ENCODE measurements at regions not wholly inside any gene's neighbourhood (a gene's known extent, or its start where the extent isn't known, plus 50 kb on each side); places are given as distances from the start of the nearest gene placed in this dataset.

DNA sequence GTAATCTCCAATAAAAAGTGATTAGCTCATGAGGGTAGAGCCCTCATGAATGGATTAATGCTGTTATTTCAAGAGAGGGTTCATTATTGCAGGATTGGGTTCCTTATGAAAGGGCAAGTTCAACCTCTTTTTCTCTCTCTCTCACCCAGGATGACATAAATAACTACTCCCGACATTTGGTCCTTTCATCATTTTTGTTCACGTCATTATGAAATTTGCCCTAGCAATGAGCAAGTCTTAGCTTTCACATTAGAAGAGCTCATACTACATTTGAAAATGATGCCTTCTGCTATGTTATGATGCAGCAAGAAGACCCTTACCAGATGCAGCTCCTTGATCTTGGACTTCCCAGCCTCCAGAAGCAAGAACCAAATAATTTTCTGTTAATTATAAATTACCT, 152.5 kb downstream of the ICOS start:
- Mint-ChIP-seq H3K27ac (no peak overlapping the region), H3K36me3 (ENCODE audit: low read depth) (no peaks in the 10 kb centered on the region; the same call in 2 of the 3 replicates), H3K4me1 (no peaks in the 10 kb centered on the region), H3K4me3 (no peak overlapping the region), H3K9me3 (no peaks in the 10 kb centered on the region; the same call in 1 of the 3 replicates), H3K27me3 (ENCODE audit: insufficient read depth, low read depth, poor library complexity) (no peaks in the 10 kb centered on the region)
- TF ChIP-seq ZNF114 (CRISPR knock-in tag; IDR thresholded peaks at IDR 0.05) (no peak), EZH2phosphoT487 (IDR thresholded peaks at IDR 0.05; ENCODE audit: unreplicated experiment) (no peak), NANOG (IDR thresholded peaks at IDR 0.05; ENCODE audit: borderline replicate concordance) (no peak), EZH2 (IDR thresholded peaks at IDR 0.05; ENCODE audit: low read depth, unreplicated experiment) (no peak), JUNB (IDR thresholded peaks at IDR 0.05; ENCODE audit: unreplicated experiment) (no peak), CREB1 (CRISPR knock-in tag; IDR thresholded peaks at IDR 0.05; ENCODE audit: low read depth) (no peak), POLR2AphosphoS5 (IDR thresholded peaks at IDR 0.05; ENCODE audit: low read depth) (no peak)
- TF ChIP-seq, protein P1, sequence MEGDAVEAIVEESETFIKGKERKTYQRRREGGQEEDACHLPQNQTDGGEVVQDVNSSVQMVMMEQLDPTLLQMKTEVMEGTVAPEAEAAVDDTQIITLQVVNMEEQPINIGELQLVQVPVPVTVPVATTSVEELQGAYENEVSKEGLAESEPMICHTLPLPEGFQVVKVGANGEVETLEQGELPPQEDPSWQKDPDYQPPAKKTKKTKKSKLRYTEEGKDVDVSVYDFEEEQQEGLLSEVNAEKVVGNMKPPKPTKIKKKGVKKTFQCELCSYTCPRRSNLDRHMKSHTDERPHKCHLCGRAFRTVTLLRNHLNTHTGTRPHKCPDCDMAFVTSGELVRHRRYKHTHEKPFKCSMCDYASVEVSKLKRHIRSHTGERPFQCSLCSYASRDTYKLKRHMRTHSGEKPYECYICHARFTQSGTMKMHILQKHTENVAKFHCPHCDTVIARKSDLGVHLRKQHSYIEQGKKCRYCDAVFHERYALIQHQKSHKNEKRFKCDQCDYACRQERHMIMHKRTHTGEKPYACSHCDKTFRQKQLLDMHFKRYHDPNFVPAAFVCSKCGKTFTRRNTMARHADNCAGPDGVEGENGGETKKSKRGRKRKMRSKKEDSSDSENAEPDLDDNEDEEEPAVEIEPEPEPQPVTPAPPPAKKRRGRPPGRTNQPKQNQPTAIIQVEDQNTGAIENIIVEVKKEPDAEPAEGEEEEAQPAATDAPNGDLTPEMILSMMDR (conservative IDR thresholded peaks at IDR 0.05; ENCODE audit: low read depth in 2 of 2): no peak
- TF ChIP-seq, protein P2, sequence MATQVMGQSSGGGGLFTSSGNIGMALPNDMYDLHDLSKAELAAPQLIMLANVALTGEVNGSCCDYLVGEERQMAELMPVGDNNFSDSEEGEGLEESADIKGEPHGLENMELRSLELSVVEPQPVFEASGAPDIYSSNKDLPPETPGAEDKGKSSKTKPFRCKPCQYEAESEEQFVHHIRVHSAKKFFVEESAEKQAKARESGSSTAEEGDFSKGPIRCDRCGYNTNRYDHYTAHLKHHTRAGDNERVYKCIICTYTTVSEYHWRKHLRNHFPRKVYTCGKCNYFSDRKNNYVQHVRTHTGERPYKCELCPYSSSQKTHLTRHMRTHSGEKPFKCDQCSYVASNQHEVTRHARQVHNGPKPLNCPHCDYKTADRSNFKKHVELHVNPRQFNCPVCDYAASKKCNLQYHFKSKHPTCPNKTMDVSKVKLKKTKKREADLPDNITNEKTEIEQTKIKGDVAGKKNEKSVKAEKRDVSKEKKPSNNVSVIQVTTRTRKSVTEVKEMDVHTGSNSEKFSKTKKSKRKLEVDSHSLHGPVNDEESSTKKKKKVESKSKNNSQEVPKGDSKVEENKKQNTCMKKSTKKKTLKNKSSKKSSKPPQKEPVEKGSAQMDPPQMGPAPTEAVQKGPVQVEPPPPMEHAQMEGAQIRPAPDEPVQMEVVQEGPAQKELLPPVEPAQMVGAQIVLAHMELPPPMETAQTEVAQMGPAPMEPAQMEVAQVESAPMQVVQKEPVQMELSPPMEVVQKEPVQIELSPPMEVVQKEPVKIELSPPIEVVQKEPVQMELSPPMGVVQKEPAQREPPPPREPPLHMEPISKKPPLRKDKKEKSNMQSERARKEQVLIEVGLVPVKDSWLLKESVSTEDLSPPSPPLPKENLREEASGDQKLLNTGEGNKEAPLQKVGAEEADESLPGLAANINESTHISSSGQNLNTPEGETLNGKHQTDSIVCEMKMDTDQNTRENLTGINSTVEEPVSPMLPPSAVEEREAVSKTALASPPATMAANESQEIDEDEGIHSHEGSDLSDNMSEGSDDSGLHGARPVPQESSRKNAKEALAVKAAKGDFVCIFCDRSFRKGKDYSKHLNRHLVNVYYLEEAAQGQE (IDR thresholded peaks at IDR 0.05; ENCODE audit: unreplicated experiment): no peak
- Histone ChIP-seq H3K27me3 (ENCODE audit: insufficient read depth) (no peaks in the 10 kb centered on the region), H3K36me3 (ENCODE audit: insufficient read depth) (no peaks in the 10 kb centered on the region), H3F3A (replicated peaks; ENCODE audit: low read depth) (no peaks in the 10 kb centered on the region), H3K4me2 (no peak overlapping the region), H4K20me1 (replicated peaks; ENCODE audit: insufficient read depth) (no peaks in the 10 kb centered on the region), H2AFZ (no peak overlapping the region), H3K27ac (ENCODE audit: low read depth) (no peak overlapping the region), H3K4me1 (ENCODE audit: insufficient read depth) (no peaks in the 10 kb centered on the region), H3K9me2 (ENCODE audit: insufficient read depth) (no peaks in the 10 kb centered on the region), H3K4me3 (no peak overlapping the region), H3K79me2 (replicated peaks; ENCODE audit: insufficient read depth) (no peaks in the 10 kb centered on the region)
- no peak for DNase-seq (ENCODE audit: low spot score)
- no peak for ATAC-seq

DNA sequence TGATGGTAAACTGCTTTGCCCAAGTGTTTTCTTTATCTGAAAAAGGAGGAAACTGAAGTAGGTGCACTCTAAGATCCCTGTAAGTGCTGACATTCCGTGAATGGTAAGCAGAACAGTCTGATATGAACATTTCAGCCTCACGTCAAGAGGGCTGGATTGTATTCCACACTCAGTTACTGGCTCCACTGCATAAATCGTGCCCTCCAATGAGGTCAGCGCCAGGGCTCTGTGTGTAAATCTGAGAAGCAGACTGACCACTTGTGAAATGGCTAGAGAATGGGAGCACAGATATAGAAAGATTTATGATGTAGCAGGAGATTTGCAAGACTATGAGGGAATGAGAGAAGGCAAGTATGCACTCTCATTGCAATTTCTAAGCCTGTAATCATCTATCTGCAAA, 153.0 kb downstream of the ICOS start:
- DNase-seq (ENCODE audit: low spot score): no peak
- Histone ChIP-seq H3K27ac (ENCODE audit: low read depth) (no peak overlapping the region), H3K79me2 (replicated peaks; ENCODE audit: insufficient read depth) (no peaks in the 10 kb centered on the region), H2AFZ (no peak overlapping the region), H3K36me3 (ENCODE audit: insufficient read depth) (no peaks in the 10 kb centered on the region), H4K20me1 (replicated peaks; ENCODE audit: insufficient read depth) (no peaks in the 10 kb centered on the region), H3K4me1 (ENCODE audit: insufficient read depth) (no peaks in the 10 kb centered on the region), H3K9me2 (ENCODE audit: insufficient read depth) (no peaks in the 10 kb centered on the region), H3K27me3 (ENCODE audit: insufficient read depth) (no peaks in the 10 kb centered on the region), H3K4me2 (no peak overlapping the region), H3F3A (replicated peaks; ENCODE audit: low read depth) (no peaks in the 10 kb centered on the region), H3K4me3 (no peak overlapping the region)
- no peaks in the 10 kb centered on the region for H3K4me1 Mint-ChIP-seq
- H3K36me3 Mint-ChIP-seq (ENCODE audit: low read depth): no peaks in the 10 kb centered on the region; the same call in 2 of the 3 replicates
- H3K4me3 Mint-ChIP-seq: no peak overlapping the region
- ATAC-seq: no peak
- no peak overlapping the region for H3K27ac Mint-ChIP-seq
- H3K9me3 Mint-ChIP-seq: no peaks in the 10 kb centered on the region; the same call in 1 of the 3 replicates
- no peaks in the 10 kb centered on the region for H3K27me3 Mint-ChIP-seq (ENCODE audit: insufficient read depth, low read depth, poor library complexity)
- TF ChIP-seq, protein P3, sequence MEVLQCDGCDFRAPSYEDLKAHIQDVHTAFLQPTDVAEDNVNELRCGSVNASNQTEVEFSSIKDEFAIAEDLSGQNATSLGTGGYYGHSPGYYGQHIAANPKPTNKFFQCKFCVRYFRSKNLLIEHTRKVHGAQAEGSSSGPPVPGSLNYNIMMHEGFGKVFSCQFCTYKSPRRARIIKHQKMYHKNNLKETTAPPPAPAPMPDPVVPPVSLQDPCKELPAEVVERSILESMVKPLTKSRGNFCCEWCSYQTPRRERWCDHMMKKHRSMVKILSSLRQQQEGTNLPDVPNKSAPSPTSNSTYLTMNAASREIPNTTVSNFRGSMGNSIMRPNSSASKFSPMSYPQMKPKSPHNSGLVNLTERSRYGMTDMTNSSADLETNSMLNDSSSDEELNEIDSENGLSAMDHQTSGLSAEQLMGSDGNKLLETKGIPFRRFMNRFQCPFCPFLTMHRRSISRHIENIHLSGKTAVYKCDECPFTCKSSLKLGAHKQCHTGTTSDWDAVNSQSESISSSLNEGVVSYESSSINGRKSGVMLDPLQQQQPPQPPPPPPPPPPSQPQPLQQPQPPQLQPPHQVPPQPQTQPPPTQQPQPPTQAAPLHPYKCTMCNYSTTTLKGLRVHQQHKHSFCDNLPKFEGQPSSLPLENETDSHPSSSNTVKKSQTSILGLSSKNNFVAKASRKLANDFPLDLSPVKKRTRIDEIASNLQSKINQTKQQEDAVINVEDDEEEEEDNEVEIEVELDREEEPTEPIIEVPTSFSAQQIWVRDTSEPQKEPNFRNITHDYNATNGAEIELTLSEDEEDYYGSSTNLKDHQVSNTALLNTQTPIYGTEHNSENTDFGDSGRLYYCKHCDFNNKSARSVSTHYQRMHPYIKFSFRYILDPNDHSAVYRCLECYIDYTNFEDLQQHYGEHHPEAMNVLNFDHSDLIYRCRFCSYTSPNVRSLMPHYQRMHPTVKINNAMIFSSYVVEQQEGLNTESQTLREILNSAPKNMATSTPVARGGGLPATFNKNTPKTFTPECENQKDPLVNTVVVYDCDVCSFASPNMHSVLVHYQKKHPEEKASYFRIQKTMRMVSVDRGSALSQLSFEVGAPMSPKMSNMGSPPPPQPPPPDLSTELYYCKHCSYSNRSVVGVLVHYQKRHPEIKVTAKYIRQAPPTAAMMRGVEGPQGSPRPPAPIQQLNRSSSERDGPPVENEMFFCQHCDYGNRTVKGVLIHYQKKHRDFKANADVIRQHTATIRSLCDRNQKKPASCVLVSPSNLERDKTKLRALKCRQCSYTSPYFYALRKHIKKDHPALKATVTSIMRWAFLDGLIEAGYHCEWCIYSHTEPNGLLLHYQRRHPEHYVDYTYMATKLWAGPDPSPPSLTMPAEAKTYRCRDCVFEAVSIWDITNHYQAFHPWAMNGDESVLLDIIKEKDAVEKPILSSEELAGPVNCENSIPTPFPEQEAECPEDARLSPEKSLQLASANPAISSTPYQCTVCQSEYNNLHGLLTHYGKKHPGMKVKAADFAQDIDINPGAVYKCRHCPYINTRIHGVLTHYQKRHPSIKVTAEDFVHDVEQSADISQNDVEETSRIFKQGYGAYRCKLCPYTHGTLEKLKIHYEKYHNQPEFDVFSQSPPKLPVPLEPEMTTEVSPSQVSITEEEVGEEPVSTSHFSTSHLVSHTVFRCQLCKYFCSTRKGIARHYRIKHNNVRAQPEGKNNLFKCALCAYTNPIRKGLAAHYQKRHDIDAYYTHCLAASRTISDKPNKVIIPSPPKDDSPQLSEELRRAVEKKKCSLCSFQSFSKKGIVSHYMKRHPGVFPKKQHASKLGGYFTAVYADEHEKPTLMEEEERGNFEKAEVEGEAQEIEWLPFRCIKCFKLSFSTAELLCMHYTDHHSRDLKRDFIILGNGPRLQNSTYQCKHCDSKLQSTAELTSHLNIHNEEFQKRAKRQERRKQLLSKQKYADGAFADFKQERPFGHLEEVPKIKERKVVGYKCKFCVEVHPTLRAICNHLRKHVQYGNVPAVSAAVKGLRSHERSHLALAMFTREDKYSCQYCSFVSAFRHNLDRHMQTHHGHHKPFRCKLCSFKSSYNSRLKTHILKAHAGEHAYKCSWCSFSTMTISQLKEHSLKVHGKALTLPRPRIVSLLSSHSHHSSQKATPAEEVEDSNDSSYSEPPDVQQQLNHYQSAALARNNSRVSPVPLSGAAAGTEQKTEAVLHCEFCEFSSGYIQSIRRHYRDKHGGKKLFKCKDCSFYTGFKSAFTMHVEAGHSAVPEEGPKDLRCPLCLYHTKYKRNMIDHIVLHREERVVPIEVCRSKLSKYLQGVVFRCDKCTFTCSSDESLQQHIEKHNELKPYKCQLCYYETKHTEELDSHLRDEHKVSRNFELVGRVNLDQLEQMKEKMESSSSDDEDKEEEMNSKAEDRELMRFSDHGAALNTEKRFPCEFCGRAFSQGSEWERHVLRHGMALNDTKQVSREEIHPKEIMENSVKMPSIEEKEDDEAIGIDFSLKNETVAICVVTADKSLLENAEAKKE (CRISPR knock-in tag; IDR thresholded peaks at IDR 0.05): no peak
- TF ChIP-seq POLR2AphosphoS5 (IDR thresholded peaks at IDR 0.05; ENCODE audit: low read depth) (no peak), ZNF331 (CRISPR knock-in tag; IDR thresholded peaks at IDR 0.05; ENCODE audit: low read depth) (no peak), CREB1 (CRISPR knock-in tag; IDR thresholded peaks at IDR 0.05; ENCODE audit: low read depth) (no peak), EZH2phosphoT487 (IDR thresholded peaks at IDR 0.05; ENCODE audit: unreplicated experiment) (no peak), ZNF114 (CRISPR knock-in tag; IDR thresholded peaks at IDR 0.05) (no peak)

Measured in GM23338 (cell line).